Smooth muscle cell (in vitro differentiated cells): ENCODE measurements at regions not wholly inside any gene's neighbourhood (a gene's known extent, or its start where the extent isn't known, plus 50 kb on each side); places are given as distances from the start of the nearest gene placed in this dataset.

ENCODE experiments used
- DNase-seq: peaks from one replicate; lab custom pipeline; 2025; ENCODE audit not compliant: unreplicated experiment; lab: John Stamatoyannopoulos, UW
- H2AFZ ChIP-seq: fragments of 200-600 bp; sonication (generic); 2 replicates; pipeline ENCODE4 v1.6.0; 2016; ENCODE audit warnings: antibody characterized with exemption, low read depth, mild to moderate bottlenecking
- H3F3A ChIP-seq: fragments of 200-600 bp; sonication (generic); 2 replicates; pipeline ENCODE4 v1.6.0; 2017; ENCODE audit warnings: antibody characterized with exemption, low read depth
- H3K27ac ChIP-seq: fragments of 200-600 bp; sonication (generic); 2 replicates; pipeline ENCODE4 v1.5.1; 2016; ENCODE audit warnings: low read depth, mild to moderate bottlenecking
- H3K27me3 ChIP-seq: fragments of 200-600 bp; sonication (generic); 2 replicates; pipeline ENCODE4 v1.6.1; 2016; ENCODE audit warnings: low read depth, mild to moderate bottlenecking
- H3K36me3 ChIP-seq: fragments of 200-600 bp; sonication (generic); 2 replicates; pipeline ENCODE4 v1.5.1; 2016; ENCODE audit warnings: low read depth
- H3K4me1 ChIP-seq: fragments of 200-600 bp; sonication (generic); 2 replicates; pipeline ENCODE4 v1.5.1; 2016; ENCODE audit warnings: low read depth
- H3K4me2 ChIP-seq: fragments of 200-600 bp; sonication (generic); 2 replicates; pipeline ENCODE4 v1.6.0; 2016; ENCODE audit warnings: mild to moderate bottlenecking
- H3K4me3 ChIP-seq: fragments of 200-600 bp; sonication (generic); 2 replicates; pipeline ENCODE4 v1.5.1; 2016; ENCODE audit warnings: mild to moderate bottlenecking
- H3K79me2 ChIP-seq: fragments of 200-600 bp; sonication (generic); 2 replicates; pipeline ENCODE4 v1.6.0; 2016; ENCODE audit warnings: low read depth, mild to moderate bottlenecking
- H3K9ac ChIP-seq: fragments of 200-600 bp; sonication (generic); 2 replicates; pipeline ENCODE4 v1.6.0; 2016; ENCODE audit warnings: low read depth
- H3K9me3 ChIP-seq: fragments of 200-600 bp; sonication (generic); replicated peaks from 2 replicates; pipeline ENCODE4 v1.5.1; 2016; ENCODE audit warnings: low read depth
- H4K20me1 ChIP-seq: fragments of 200-600 bp; sonication (generic); 2 replicates; pipeline ENCODE4 v1.6.0; 2016; ENCODE audit warnings: low read depth
- CTCF ChIP-seq: fragments of 200-600 bp; sonication (generic); IDR thresholded peaks from 2 replicates; pipeline ENCODE4 v1.5.1; 2017; ENCODE audit warnings: borderline replicate concordance, mild to moderate bottlenecking, antibody characterized with exemption; ENCODE audit not compliant: insufficient read depth, poor library complexity, severe bottlenecking
- WGBS: methylation state at CpG from one replicate; pipeline ENCODE4 v1.1.7; 2016; ENCODE audit warnings: low lambda C conversion rate; 5-methylcytosine and 5-hydroxymethylcytosine counted together

GRCh38 chr3:94937980-94938379 is 875.1 kb downstream of the NSUN3 start:
- no peak overlapping the region for H3K9ac ChIP-seq
- H3K4me3 ChIP-seq = no peak overlapping the region
- 95% methylated on average over 27 of the region's 34 CpGs for WGBS
- TF ChIP-seq CTCF = no peak
- no peak overlapping the region for H3K4me2 ChIP-seq
- H3K27ac ChIP-seq = no peak overlapping the region
- DNase-seq = no peak
- no peaks in the 10 kb centered on the region for H3K27me3 ChIP-seq
- no peaks in the 10 kb centered on the region for H3K36me3 ChIP-seq
- H3K79me2 ChIP-seq = no peaks in the 10 kb centered on the region
- H3K9me3 ChIP-seq = no peaks in the 10 kb centered on the region
- H3K4me1 ChIP-seq = no peaks in the 10 kb centered on the region
- no peak overlapping the region for H2AFZ ChIP-seq
- H3F3A ChIP-seq = no peaks in the 10 kb centered on the region
- no peaks in the 10 kb centered on the region for H4K20me1 ChIP-seq

GRCh38 chr3:94946683-94947082 is 883.8 kb downstream of the NSUN3 start:
- Histone ChIP-seq H3K4me2 (no peak overlapping the region), H3K9ac (no peak overlapping the region), H3K4me3 (no peak overlapping the region), H3K27ac (no peak overlapping the region), H3K79me2 (no peaks in the 10 kb centered on the region), H3K9me3 (no peaks in the 10 kb centered on the region), H2AFZ (no peak overlapping the region), H4K20me1 (no peaks in the 10 kb centered on the region), H3K27me3 (no peaks in the 10 kb centered on the region), H3K36me3 (no peaks in the 10 kb centered on the region), H3F3A (no peaks in the 10 kb centered on the region), H3K4me1 (no peaks in the 10 kb centered on the region)
- 90% methylated on average over 6 of the region's 6 CpGs for WGBS
- TF ChIP-seq CTCF = no peak
- no peak for DNase-seq

- Histone ChIP-seq H3K4me1 (no peaks in the 10 kb centered on the region), H3F3A (no peaks in the 10 kb centered on the region), H3K79me2 (no peaks in the 10 kb centered on the region), H3K4me3 (no peak overlapping the region), H3K4me2 (no peak overlapping the region), H3K27ac (no peak overlapping the region), H3K27me3 (no peaks in the 10 kb centered on the region), H3K36me3 (no peaks in the 10 kb centered on the region), H3K9me3 (no peaks in the 10 kb centered on the region), H2AFZ (no peak overlapping the region), H4K20me1 (no peaks in the 10 kb centered on the region), H3K9ac (no peak overlapping the region)
- no peak for TF ChIP-seq CTCF
- 76% methylated on average over 6 of the region's 6 CpGs for WGBS
- DNase-seq = no peak
Measured at GRCh38 chr3:94961423-94962100, 898.7 kb downstream of the NSUN3 start.

GRCh38 chr3:94965867-94966475 is 903.1 kb downstream of the NSUN3 start:
- no peak overlapping the region for H3K9ac ChIP-seq
- H3K27ac ChIP-seq = no peak overlapping the region
- no peaks in the 10 kb centered on the region for H3K9me3 ChIP-seq
- no peaks in the 10 kb centered on the region for H3F3A ChIP-seq
- TF ChIP-seq CTCF = no peak
- no peaks in the 10 kb centered on the region for H3K27me3 ChIP-seq
- no peaks in the 10 kb centered on the region for H4K20me1 ChIP-seq
- H3K4me2 ChIP-seq = no peak overlapping the region
- no peaks in the 10 kb centered on the region for H3K79me2 ChIP-seq
- H2AFZ ChIP-seq = no peak overlapping the region
- WGBS = 86% methylated on average over 2 of the region's 2 CpGs
- DNase-seq = no peak
- H3K4me3 ChIP-seq = no peak overlapping the region
- no peaks in the 10 kb centered on the region for H3K4me1 ChIP-seq
- no peaks in the 10 kb centered on the region for H3K36me3 ChIP-seq
